ENCODE measurements at regions not wholly inside any gene's neighbourhood (a gene's known extent, or its start where the extent isn't known, plus 50 kb on each side); places are given as distances from the start of the nearest gene placed in this dataset.

DNA sequence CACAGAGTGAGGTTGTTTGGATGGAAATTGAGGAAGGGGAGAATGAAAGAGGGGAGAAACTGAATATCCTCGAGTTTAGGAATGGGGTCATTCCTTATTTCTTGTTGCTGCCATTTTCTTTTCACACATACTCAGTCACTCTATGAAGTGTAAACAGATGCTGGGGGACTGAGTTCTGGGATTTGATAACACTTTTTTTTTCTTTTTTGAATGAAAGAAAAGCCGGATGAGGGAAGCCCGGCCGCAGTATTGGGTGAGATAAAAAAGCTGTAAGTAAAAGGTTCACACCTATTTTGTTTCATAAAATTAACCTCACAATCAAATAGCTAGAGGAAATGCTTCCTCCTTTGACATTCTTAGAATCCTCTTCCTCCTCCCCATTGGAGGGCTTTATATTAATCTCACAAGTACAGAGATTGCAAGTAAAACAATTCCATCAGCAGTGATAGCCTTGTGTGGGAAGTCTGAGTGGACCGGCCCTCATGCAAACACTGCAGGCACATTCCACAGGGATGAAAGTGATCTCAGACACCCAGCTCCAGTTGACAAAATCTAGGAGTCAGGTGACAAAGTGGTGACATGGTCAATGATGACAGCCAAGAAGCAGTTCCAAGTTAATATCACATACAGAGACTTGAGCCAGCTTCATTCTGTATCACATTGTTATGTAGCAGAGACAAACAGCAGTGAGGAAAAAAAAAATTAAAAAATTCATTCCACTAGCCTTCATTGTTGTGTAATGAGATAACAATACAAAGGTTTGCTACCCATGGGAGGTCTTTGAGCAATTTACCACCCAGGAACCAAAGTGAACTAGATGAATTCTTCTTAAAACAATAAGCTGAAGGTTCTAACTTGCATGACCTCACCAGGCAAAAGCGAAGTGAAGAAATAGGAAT lies 391.1 kb upstream of the HSF2 start:
- peaks cover 0 to 22% (median 0%) of the 10 kb centered on the region in 3 donors for H3K4me1 ChIP-seq
- TF ChIP-seq EP300 (IDR thresholded peaks at IDR 0.05) (no peak), POLR2AphosphoS5 (IDR thresholded peaks at IDR 0.05) (no peak), POLR2A (IDR thresholded peaks at IDR 0.05) (no peak)
- TF ChIP-seq, protein P1, sequence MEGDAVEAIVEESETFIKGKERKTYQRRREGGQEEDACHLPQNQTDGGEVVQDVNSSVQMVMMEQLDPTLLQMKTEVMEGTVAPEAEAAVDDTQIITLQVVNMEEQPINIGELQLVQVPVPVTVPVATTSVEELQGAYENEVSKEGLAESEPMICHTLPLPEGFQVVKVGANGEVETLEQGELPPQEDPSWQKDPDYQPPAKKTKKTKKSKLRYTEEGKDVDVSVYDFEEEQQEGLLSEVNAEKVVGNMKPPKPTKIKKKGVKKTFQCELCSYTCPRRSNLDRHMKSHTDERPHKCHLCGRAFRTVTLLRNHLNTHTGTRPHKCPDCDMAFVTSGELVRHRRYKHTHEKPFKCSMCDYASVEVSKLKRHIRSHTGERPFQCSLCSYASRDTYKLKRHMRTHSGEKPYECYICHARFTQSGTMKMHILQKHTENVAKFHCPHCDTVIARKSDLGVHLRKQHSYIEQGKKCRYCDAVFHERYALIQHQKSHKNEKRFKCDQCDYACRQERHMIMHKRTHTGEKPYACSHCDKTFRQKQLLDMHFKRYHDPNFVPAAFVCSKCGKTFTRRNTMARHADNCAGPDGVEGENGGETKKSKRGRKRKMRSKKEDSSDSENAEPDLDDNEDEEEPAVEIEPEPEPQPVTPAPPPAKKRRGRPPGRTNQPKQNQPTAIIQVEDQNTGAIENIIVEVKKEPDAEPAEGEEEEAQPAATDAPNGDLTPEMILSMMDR (IDR thresholded peaks at IDR 0.05) = no peak
- H3K4me3 ChIP-seq = no peak overlapping the region
- ATAC-seq = no peak
- no peaks in the 10 kb centered on the region for H3K27me3 ChIP-seq
- H3K9me3 ChIP-seq = no peaks in the 10 kb centered on the region
- H3K36me3 ChIP-seq = no peaks in the 10 kb centered on the region
- WGBS, 2 donors (ENCODE audit: low coverage in 1 of 2) = 68 to 69% methylated on average over 5 of the region's 6 CpGs
- no peak overlapping the region for H3K27ac ChIP-seq

DNA sequence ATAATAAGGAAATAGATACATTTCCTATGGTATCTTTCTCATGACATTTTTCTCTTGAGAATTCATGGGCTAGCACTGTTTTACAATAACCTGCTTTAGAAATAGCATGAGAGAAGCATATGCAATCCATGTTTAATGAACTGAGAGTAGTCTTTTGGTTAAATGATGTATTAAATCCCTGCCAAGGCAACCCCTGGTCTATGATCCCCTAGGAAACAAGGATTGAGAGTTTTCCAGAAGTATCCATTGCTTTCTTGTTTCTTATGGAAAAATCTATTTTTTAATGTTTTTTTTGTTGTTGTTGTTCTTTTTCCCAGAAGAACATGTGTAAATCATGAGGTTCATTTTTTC lies 390.5 kb upstream of the HSF2 start:
- H3K4me1 ChIP-seq = peaks cover 0 to 22% (median 0%) of the 10 kb centered on the region in 3 donors
- no peaks in the 10 kb centered on the region for H3K9me3 ChIP-seq
- TF ChIP-seq, protein P1 (IDR thresholded peaks at IDR 0.05) = no peak
- TF ChIP-seq EP300 (IDR thresholded peaks at IDR 0.05) (no peak), POLR2A (IDR thresholded peaks at IDR 0.05) (no peak), POLR2AphosphoS5 (IDR thresholded peaks at IDR 0.05) (no peak)
- no peak overlapping the region for H3K27ac ChIP-seq
- no peak overlapping the region for H3K4me3 ChIP-seq
- no peak for ATAC-seq
- no peaks in the 10 kb centered on the region for H3K27me3 ChIP-seq
- H3K36me3 ChIP-seq = no peaks in the 10 kb centered on the region

DNA sequence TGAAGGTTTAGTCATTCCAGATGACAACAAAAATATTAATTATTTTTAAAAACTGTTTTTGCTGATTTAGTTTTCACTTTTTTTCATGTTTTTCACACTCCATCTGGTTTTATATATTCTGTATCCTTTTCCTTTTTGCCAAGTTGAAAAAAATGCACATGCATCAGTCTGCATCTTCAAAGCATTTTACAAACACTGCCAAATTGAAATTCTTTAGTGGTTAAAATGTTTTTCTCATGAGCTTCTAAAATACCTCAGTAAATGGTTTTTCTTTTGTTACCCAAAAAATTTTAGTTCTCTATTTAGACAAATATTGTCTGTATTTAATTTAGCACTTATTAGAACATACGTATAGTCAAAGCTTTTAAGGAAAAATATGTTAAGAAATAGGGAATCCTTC lies 386.9 kb upstream of the HSF2 start:
- no peaks in the 10 kb centered on the region for H3K9me3 ChIP-seq
- no peaks in the 10 kb centered on the region for H3K27me3 ChIP-seq
- TF ChIP-seq, protein P1 (IDR thresholded peaks at IDR 0.05) = no peak
- TF ChIP-seq POLR2A (IDR thresholded peaks at IDR 0.05) (no peak), EP300 (IDR thresholded peaks at IDR 0.05) (no peak), POLR2AphosphoS5 (IDR thresholded peaks at IDR 0.05) (no peak)
- no peak for ATAC-seq
- H3K27ac ChIP-seq = no peak overlapping the region
- no peak overlapping the region for H3K4me3 ChIP-seq
- peaks cover 0 to 22% (median 0%) of the 10 kb centered on the region in 3 donors for H3K4me1 ChIP-seq
- H3K36me3 ChIP-seq = no peaks in the 10 kb centered on the region
- WGBS, 2 donors (ENCODE audit: low coverage in 1 of 2) = 69 to 92% methylated on average over 1 of the region's 1 CpG

DNA sequence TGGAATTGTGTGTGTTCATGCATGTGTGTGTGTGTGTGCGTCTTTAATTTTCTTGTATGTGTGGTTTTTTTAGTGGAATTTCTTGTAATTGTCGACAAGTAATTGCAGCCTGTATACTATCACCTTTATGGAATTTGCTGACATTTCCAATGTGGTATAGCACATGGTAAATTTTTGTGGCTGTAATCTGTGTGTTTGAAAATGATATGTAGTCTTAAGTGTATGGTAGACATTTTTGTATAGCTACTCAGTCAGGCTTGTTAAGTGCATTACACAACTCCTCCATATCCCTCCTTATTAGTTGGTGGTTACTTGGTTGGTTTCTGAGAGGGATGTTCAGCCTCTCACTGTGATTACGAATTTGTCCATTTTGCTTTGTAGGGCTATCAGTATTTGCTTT lies 384.5 kb upstream of the HSF2 start:
- Histone ChIP-seq H3K27me3 (no peaks in the 10 kb centered on the region), H3K9me3 (no peaks in the 10 kb centered on the region), H3K4me3 (no peak overlapping the region), H3K4me1 (peaks cover 0 to 9% (median 0%) of the 10 kb centered on the region in 3 donors), H3K36me3 (no peaks in the 10 kb centered on the region), H3K27ac (no peak overlapping the region)
- no peak for TF ChIP-seq EP300 (IDR thresholded peaks at IDR 0.05)
- TF ChIP-seq, protein P1 (IDR thresholded peaks at IDR 0.05) = no peak
- TF ChIP-seq POLR2AphosphoS5 (IDR thresholded peaks at IDR 0.05) = no peak
- no peak for TF ChIP-seq POLR2A (IDR thresholded peaks at IDR 0.05)
- no peak for ATAC-seq
- WGBS, 2 donors (ENCODE audit: low coverage in 1 of 2) = 91 to 97% methylated on average over 3 of the region's 3 CpGs

Data from gastroesophageal sphincter (tissue), 4 donors.